VCaP (cell line): ENCODE measurements at regions not wholly inside any gene's neighbourhood (a gene's known extent, or its start where the extent isn't known, plus 50 kb on each side); places are given as distances from the start of the nearest gene placed in this dataset.
A peak's percentile ranks its signal among the peaks of the same experiment; 100 is the strongest.
"Not testable (repeated sequence)": the region's sequence is repeated elsewhere in the genome, so short reads cannot be mapped to it uniquely, and the experiment has no call there.

Experiments
- H3K27ac ChIP-seq: fragments of 450-650 bp; 2 replicates; pipeline ENCODE4 v1.5.1; 2017
- TF ChIP-seq, protein P1 (sequence below): fragments of 450-650 bp; conservative IDR thresholded peaks from 2 replicates; pipeline ENCODE4 v1.5.1; 2017; ENCODE audit warnings: mild to moderate bottlenecking, moderate library complexity

GRCh38 chr15:70376929-70377691, 279.4 kb upstream of the TLE3 start:
- no peak overlapping the region for H3K27ac ChIP-seq
- TF ChIP-seq, protein P1, sequence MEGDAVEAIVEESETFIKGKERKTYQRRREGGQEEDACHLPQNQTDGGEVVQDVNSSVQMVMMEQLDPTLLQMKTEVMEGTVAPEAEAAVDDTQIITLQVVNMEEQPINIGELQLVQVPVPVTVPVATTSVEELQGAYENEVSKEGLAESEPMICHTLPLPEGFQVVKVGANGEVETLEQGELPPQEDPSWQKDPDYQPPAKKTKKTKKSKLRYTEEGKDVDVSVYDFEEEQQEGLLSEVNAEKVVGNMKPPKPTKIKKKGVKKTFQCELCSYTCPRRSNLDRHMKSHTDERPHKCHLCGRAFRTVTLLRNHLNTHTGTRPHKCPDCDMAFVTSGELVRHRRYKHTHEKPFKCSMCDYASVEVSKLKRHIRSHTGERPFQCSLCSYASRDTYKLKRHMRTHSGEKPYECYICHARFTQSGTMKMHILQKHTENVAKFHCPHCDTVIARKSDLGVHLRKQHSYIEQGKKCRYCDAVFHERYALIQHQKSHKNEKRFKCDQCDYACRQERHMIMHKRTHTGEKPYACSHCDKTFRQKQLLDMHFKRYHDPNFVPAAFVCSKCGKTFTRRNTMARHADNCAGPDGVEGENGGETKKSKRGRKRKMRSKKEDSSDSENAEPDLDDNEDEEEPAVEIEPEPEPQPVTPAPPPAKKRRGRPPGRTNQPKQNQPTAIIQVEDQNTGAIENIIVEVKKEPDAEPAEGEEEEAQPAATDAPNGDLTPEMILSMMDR: no peak

DNA sequence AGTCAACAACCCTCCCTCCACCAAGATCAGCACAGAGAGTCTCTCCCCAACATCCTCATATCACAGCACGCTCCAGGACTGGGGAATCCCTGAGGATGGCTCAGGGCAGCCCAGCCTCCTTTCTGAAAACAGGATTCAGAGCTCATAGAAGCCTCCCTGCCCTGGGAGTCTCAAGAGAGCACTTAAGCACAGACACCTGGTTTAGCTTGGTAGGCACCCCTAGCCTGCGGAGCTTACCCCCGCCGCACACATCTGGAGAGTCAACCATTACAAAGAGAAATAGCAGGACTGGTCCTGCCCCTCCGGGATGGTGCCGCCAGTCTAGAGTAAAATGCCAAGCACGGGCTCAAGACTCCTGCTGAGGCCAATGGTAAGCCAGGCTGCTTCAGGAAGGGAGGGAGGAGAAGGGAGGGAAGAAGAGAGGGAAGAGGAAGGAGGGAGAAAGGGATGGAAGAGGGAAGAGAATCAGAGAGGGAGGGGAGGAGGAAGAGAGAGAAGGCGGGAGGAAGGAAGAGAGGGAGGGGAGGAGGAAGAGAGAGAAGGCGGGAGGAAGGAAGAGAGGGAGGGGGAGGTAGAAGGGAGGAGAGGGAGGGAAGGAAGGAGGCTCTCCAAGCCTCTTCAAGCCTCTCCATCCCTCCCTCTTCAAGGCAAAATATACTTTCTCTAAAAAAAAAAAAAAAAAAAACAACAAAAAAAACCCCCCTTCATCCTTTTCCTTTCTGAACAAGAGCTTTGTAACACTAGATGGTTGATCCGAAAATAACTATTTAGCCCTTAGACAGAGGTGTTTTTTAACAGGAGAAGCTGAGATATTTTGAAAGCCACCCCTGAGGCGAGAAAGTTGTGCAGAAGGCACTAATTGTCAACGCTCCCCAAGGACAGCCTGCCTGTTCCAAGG, 278.6 kb upstream of the TLE3 start:
- H3K27ac ChIP-seq: no peak overlapping the region
- TF ChIP-seq, protein P1: no peak

DNA sequence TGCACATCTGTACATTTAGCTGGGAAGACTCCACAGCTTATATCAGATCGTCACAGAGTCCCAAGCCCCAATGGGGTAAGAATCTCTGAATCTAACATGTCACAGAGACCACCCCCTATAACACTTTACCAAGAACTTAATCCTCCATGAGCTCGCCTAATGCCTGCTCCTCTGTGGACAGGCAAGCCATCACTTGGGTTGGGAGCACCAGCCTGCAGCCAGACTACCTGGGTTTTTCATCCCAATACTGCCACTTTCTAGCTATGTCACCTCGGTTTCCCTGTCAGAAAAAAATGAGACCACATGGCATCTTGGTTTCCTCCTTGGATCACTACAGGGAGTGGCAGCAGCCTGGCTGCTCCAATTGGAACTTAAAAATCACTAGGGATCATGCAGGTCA, 277.9 kb upstream of the TLE3 start:
- TF ChIP-seq, protein P1: no peak
- no peak overlapping the region for H3K27ac ChIP-seq

GRCh38 chr15:70375006-70375431, 277.3 kb upstream of the TLE3 start:
- TF ChIP-seq, protein P1: no peak
- peak overlapping the region; percentile 5; the same call in 1 of the 2 replicates for H3K27ac ChIP-seq

DNA sequence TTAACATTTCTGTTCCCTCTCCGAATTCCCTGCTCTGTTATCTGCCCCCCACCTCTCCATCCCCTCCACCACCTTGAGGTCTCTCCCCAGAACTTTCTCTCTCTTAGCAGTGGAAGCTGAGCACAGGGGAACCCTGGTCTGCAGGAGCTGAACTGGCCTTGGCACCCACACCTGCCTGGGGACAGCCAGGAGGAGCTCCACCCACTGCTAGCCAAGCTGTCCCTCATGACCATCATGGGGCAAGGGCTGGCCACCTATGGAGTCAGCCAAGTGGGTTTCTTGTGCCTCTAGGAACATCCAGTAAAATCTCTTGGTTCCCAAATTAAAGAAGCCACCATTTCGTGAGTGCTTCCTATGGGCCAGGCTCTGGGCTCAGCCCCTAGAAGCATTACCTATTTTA, 276.4 kb upstream of the TLE3 start:
- H3K27ac ChIP-seq: no peak overlapping the region
- TF ChIP-seq, protein P1: no peak

DNA sequence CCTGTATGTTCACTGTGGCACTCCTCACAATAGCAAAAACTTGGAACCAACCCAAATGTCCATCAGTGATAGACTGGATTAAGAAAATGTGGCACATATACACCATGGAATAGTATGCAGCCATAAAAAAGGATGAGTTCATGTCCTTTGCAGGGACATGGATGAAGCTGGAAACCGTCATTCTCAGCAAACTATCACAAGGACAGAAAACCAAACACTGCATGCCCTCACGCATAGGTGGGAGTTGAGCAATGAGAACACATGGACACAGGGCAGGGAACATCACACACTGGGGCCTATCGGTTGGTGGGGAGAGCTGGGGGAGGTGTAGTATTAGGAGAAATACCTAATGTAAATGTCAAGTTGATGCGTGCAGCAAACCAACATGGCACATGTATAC, 275.7 kb upstream of the TLE3 start:
- H3K27ac ChIP-seq: not testable (repeated sequence)

DNA sequence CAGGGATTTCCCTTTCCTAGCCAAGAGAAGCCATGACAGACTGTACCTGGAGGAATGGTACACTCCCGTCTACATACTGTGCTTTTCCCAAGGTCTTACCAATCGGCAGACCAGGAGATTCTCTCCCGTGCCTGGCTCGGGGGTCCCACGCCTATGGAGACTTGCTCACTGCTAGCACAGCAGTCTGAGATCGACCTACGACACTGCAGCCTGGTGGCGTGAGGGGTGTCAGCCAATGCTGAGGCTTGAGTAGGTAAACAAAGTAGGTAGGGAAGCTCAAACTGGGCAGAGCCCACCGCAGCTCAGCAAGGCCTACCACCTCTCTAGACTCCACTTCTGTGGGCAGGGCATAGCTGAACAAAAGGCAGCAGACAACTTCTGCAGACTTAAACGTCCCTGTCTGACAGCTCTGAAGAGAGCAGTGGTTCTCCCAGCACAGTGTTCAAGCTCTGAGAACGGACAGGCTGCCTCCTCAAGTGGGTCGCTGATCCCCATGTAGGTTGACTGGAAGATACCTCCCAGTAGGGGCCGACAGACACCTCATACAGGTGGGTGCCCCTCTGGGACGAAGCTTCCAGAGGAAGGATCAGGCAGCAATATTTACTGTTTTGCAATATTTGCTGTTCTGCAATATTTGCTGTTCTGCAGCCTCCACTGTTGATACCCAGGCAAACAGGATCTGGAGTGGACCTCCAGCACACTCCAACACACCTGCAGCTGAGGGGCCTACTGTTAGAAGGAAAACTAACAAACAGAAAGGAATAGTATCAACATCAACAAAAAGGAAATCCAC, 270.4 kb upstream of the TLE3 start:
- H3K27ac ChIP-seq: peak overlapping the region; percentile 31
- TF ChIP-seq, protein P1: peak; percentile 28; the same call in 1 of the 2 replicates

GRCh38 chr15:70364023-70364422, 266.3 kb upstream of the TLE3 start:
- H3K27ac ChIP-seq: not testable (repeated sequence)
